SK-N-SH (cell line): ENCODE measurements at regions not wholly inside any gene's neighbourhood (a gene's known extent, or its start where the extent isn't known, plus 50 kb on each side); places are given as distances from the start of the nearest gene placed in this dataset.

Experiments used
- EP300 ChIP-seq, 2 experiments: IDR thresholded peaks; 2 replicates each; pipeline versions ENCODE4 v1.4.0 to v1.6.1; 2012; ENCODE audit warnings: borderline replicate concordance in 1 of 2, low read depth in 1 of 2, low read length in 1 of 2
- SMC3 ChIP-seq: IDR thresholded peaks from 2 replicates; pipeline ENCODE4 v1.6.1; 2012; ENCODE audit warnings: low read depth, low read length, improper control_type of control experiment
- TF ChIP-seq, protein P1 (sequence below): fragments of 200-600 bp; sonication (generic); IDR thresholded peaks from 2 replicates; pipeline ENCODE4 v1.6.1; 2017; ENCODE audit warnings: antibody characterized with exemption, mild to moderate bottlenecking, moderate library complexity
- TF ChIP-seq, protein P2 (sequence below): fragments of 150-350 bp; IDR thresholded peaks from 2 replicates; pipeline ENCODE4 v1.6.1; 2017; ENCODE audit warnings: antibody characterized with exemption, low read length, low read depth, borderline replicate concordance
- TF ChIP-seq, protein P3 (sequence below): IDR thresholded peaks from 2 replicates; pipeline ENCODE4 v1.4.0; 2012; ENCODE audit warnings: low read depth
- TF ChIP-seq, protein P4 (sequence below): IDR thresholded peaks from 2 replicates; pipeline ENCODE4 v1.6.1; 2012; ENCODE audit warnings: mild to moderate bottlenecking, low read depth, low read length, moderate library complexity
- TF ChIP-seq, protein P5 (sequence below): IDR thresholded peaks from 2 replicates; pipeline ENCODE4; 2012

DNA sequence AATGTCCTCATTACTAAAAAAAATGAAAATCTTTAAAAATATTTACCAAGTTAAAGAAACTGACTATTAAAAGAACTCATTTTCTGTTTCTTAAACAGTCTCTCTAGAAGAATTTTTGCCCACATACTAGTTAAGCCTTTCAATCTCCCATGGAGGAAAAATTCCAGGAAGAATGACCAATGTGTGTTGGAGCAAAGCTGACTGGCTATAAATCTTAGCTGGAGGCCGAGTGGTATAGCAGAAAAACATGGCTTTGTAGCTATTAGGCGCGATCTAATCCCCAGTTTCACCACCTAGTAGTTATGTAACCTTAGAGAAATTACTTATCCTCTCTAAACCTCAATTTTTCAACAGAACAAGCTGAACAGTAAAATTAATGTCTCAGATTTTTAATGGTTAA, 135.5 kb upstream of the PRLR start:
- TF ChIP-seq, protein P1, sequence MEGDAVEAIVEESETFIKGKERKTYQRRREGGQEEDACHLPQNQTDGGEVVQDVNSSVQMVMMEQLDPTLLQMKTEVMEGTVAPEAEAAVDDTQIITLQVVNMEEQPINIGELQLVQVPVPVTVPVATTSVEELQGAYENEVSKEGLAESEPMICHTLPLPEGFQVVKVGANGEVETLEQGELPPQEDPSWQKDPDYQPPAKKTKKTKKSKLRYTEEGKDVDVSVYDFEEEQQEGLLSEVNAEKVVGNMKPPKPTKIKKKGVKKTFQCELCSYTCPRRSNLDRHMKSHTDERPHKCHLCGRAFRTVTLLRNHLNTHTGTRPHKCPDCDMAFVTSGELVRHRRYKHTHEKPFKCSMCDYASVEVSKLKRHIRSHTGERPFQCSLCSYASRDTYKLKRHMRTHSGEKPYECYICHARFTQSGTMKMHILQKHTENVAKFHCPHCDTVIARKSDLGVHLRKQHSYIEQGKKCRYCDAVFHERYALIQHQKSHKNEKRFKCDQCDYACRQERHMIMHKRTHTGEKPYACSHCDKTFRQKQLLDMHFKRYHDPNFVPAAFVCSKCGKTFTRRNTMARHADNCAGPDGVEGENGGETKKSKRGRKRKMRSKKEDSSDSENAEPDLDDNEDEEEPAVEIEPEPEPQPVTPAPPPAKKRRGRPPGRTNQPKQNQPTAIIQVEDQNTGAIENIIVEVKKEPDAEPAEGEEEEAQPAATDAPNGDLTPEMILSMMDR = no peak
- TF ChIP-seq, protein P2, sequence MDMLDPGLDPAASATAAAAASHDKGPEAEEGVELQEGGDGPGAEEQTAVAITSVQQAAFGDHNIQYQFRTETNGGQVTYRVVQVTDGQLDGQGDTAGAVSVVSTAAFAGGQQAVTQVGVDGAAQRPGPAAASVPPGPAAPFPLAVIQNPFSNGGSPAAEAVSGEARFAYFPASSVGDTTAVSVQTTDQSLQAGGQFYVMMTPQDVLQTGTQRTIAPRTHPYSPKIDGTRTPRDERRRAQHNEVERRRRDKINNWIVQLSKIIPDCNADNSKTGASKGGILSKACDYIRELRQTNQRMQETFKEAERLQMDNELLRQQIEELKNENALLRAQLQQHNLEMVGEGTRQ = no peak
- TF ChIP-seq, protein P3, sequence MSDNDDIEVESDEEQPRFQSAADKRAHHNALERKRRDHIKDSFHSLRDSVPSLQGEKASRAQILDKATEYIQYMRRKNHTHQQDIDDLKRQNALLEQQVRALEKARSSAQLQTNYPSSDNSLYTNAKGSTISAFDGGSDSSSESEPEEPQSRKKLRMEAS = no peak
- TF ChIP-seq SMC3 (no peak), EP300 (IDR thresholded peaks at IDR 0.05; ENCODE audit: borderline replicate concordance in 1 of 2, low read depth in 1 of 2, low read length in 1 of 2) (no peak)
- TF ChIP-seq, protein P4, sequence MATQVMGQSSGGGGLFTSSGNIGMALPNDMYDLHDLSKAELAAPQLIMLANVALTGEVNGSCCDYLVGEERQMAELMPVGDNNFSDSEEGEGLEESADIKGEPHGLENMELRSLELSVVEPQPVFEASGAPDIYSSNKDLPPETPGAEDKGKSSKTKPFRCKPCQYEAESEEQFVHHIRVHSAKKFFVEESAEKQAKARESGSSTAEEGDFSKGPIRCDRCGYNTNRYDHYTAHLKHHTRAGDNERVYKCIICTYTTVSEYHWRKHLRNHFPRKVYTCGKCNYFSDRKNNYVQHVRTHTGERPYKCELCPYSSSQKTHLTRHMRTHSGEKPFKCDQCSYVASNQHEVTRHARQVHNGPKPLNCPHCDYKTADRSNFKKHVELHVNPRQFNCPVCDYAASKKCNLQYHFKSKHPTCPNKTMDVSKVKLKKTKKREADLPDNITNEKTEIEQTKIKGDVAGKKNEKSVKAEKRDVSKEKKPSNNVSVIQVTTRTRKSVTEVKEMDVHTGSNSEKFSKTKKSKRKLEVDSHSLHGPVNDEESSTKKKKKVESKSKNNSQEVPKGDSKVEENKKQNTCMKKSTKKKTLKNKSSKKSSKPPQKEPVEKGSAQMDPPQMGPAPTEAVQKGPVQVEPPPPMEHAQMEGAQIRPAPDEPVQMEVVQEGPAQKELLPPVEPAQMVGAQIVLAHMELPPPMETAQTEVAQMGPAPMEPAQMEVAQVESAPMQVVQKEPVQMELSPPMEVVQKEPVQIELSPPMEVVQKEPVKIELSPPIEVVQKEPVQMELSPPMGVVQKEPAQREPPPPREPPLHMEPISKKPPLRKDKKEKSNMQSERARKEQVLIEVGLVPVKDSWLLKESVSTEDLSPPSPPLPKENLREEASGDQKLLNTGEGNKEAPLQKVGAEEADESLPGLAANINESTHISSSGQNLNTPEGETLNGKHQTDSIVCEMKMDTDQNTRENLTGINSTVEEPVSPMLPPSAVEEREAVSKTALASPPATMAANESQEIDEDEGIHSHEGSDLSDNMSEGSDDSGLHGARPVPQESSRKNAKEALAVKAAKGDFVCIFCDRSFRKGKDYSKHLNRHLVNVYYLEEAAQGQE = no peak
- TF ChIP-seq, protein P5, sequence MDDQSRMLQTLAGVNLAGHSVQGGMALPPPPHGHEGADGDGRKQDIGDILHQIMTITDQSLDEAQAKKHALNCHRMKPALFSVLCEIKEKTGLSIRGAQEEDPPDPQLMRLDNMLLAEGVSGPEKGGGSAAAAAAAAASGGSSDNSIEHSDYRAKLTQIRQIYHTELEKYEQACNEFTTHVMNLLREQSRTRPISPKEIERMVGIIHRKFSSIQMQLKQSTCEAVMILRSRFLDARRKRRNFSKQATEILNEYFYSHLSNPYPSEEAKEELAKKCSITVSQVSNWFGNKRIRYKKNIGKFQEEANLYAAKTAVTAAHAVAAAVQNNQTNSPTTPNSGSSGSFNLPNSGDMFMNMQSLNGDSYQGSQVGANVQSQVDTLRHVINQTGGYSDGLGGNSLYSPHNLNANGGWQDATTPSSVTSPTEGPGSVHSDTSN = no peak
